Natural killer cell treated with Interleukin-12 subunit alpha and Interleukin-12 subunit beta and Interleukin-15 and Interleukin-18, amount 100 ng/mL, for 72 hours (primary cell): ENCODE measurements at regions not wholly inside any gene's neighbourhood (a gene's known extent, or its start where the extent isn't known, plus 50 kb on each side); places are given as distances from the start of the nearest gene placed in this dataset.

Experiments used
- ATAC-seq, 2 donors: fragments of 150-1000 bp; cut with Tn5 transposase in 1 of 2; sonication (Bioruptor Pico), chemical (Tn5 transposase) in 1 of 2; 2 replicates each; pipeline ENCODE4 v1.10.0; 2021
- DNase-seq: peaks from one replicate; pipeline ENCODE4 v3.0.0; 2022; ENCODE audit warnings: low spot score
- H3K27ac Mint-ChIP-seq, 2 donors: 1 replicate in 1 of 2; 2 replicates in 1 of 2; pipeline ENCODE4 v1.8.0; 2022; ENCODE audit warnings: mixed read lengths in 2 of 2, mild to moderate bottlenecking in 1 of 2, moderate library complexity in 1 of 2
- H3K27me3 Mint-ChIP-seq, 2 donors: 1 replicate in 1 of 2; 2 replicates in 1 of 2; pipeline ENCODE4 v1.8.0; 2022; ENCODE audit warnings: mixed read lengths in 2 of 2
- H3K36me3 Mint-ChIP-seq: one replicate; pipeline ENCODE4 v1.8.0; 2022; ENCODE audit warnings: mixed read lengths
- H3K4me1 Mint-ChIP-seq, 2 donors: 1 replicate in 1 of 2; 2 replicates in 1 of 2; pipeline ENCODE4 v1.8.0; 2022; ENCODE audit warnings: low read depth in 2 of 2, mixed read lengths in 2 of 2, mild to moderate bottlenecking in 1 of 2
- H3K4me3 Mint-ChIP-seq: one replicate; pipeline ENCODE4 v1.8.0; 2022; ENCODE audit warnings: mixed read lengths
- H3K9me3 Mint-ChIP-seq: 2 replicates; pipeline ENCODE4 v1.8.0; 2022; ENCODE audit warnings: mixed read lengths

DNA sequence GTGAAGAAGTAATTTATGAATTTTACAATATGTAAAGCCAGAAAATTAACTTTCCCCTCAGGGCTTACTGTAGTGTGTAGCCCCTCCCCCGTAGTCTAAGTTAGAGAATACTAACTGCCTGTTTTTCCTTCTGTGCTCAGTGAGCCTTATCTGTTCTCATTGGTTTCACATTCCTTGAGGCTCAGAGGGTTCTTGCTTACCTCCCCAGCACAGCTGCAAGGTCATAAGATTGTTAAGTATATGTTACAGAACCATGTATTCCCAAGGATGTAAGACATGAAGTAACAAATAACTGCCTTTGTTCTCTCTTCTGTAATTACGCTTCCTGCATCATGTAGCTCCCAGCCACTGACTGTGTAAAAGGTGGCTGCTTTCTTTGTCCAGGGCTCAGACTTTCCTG lies 1351.1 kb downstream of the TMEM121 start:
- H3K9me3 Mint-ChIP-seq: no peaks in the 10 kb centered on the region

DNA sequence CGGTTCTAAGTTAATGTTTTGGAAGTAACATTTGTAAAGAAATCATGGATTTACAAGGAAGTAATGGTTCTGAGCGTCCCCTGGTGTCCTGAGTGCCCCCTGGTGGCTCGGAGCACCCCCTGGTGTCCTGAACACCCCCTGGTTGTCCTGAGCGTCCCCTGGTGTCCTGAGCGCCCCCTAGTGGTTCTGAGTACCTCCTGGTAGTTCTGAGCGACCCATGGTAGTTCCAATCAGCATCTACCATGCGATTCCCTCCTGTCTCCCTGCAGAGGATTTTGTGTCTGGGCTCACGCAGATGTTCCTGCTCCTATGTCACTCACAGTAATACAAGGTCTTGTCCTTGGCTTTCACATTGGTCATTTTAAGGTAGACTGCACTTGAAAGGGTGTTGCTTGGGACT lies 1352.9 kb downstream of the TMEM121 start:
- H3K9me3 Mint-ChIP-seq: no peaks in the 10 kb centered on the region
- H3K27me3 Mint-ChIP-seq: peaks cover 14 to 38% of the 10 kb centered on the region in 2 donors

More for the DNA sequence above, 1351.1 kb downstream of the TMEM121 start:
- no peak for DNase-seq
- no peak for ATAC-seq
- H3K4me3 Mint-ChIP-seq: no peak overlapping the region
- no peaks in the 10 kb centered on the region for H3K36me3 Mint-ChIP-seq
- H3K27ac Mint-ChIP-seq: no peak overlapping the region
- H3K4me1 Mint-ChIP-seq: peaks cover 8 to 16% of the 10 kb centered on the region in 2 donors
- H3K27me3 Mint-ChIP-seq: peaks cover 14 to 38% of the 10 kb centered on the region in 2 donors

GRCh38 chr14:106883218-106883692 lies 1356.9 kb downstream of the TMEM121 start:
- Mint-ChIP-seq H3K4me1 (no peaks in the 10 kb centered on the region), H3K36me3 (no peaks in the 10 kb centered on the region), H3K4me3 (no peak overlapping the region), H3K9me3 (no peaks in the 10 kb centered on the region), H3K27ac (no peak overlapping the region), H3K27me3 (peaks cover 3 to 19% of the 10 kb centered on the region in 2 donors)
- ATAC-seq: peak in 1 of 2 donors; percentile 49
- peak; percentile 66 for DNase-seq

More for the DNA sequence above, 1352.9 kb downstream of the TMEM121 start:
- peak; percentile 80 to 89 for ATAC-seq
- no peak overlapping the region for H3K4me3 Mint-ChIP-seq
- peaks cover 0 to 2% of the 10 kb centered on the region in 2 donors for H3K4me1 Mint-ChIP-seq
- no peaks in the 10 kb centered on the region for H3K36me3 Mint-ChIP-seq
- DNase-seq: peak; percentile 72
- no peak overlapping the region for H3K27ac Mint-ChIP-seq
